Heart left ventricle (tissue), 13 donors: ENCODE measurements at regions not wholly inside any gene's neighbourhood (a gene's known extent, or its start where the extent isn't known, plus 50 kb on each side); places are given as distances from the start of the nearest gene placed in this dataset.

Experiments
- POLR2A ChIP-seq, 2 donors: fragments of 450-650 bp; IDR thresholded peaks; one replicate each; pipeline ENCODE4 v1.6.1; 2017; ENCODE audit warnings: antibody characterized with exemption in 2 of 2, mild to moderate bottlenecking in 2 of 2, moderate library complexity in 2 of 2
- TF ChIP-seq, protein P1 (sequence below), 12 donors: fragments of 200-600 bp; sonication (generic) in 4 of 12; IDR thresholded peaks; one replicate each; pipeline versions ENCODE4 v1.5.0 to v1.8.0; 2018 to 2022; ENCODE audit warnings: antibody characterized with exemption in 12 of 12, mild to moderate bottlenecking in 5 of 12
- donor health status: ischemic (EF 13 %, LVEDD 7.1; RV severe dilation, severe dysfunction).
- donor health status: DM: no; HTN: yes; CAD: no.
- donor health status: DM: no; HTN: no; CAD: no.
- donor health status: ischemic (EF 25% LVEDD 6.9; RV normal size, moderate dysfunction).
- donor health status: ischemic (EF 25% LVEDD 5.7; RV mildly dilated, moderate dysfunction).
- donor health status: ischemic (EF 35%, LVEDD 5.7; RV mildly dilated, moderate dysfunction).
- donor health status: nonischemic (EF 11% LVEDD 7.7; RV severe dilation, severe dysfunction).
- donor health status: DM: yes; HTN: yes; CAD: no.
- donor health status: PGD.
- donor health status: ischemic (EF 29% LVEDD 5.4; RV normal size, mild dysfunction).
- donor health status: nonischemic (EF 23%, LVEDD 6.1; RV moderate dilation, normal function).

DNA sequence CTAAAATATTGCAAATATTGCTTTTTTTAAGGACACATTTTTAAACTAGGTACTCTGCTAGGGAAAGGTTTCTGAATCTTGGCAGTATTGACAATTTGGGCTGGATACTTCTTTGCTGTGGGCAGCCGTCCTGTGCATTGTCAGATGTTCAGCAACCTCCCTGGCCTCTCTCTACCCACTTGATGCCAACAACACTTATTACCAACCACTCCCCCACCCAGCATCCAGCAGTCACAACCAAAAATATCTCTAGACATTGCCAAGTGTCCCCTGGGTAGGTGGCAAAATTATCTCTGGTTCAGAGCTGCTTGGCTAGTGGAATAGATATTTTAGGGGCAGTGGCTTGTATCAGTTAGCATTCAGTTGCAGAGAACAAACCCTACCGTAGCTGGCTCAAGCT, 114.3 kb upstream of the PNPT1 start:
- TF ChIP-seq, protein P1, sequence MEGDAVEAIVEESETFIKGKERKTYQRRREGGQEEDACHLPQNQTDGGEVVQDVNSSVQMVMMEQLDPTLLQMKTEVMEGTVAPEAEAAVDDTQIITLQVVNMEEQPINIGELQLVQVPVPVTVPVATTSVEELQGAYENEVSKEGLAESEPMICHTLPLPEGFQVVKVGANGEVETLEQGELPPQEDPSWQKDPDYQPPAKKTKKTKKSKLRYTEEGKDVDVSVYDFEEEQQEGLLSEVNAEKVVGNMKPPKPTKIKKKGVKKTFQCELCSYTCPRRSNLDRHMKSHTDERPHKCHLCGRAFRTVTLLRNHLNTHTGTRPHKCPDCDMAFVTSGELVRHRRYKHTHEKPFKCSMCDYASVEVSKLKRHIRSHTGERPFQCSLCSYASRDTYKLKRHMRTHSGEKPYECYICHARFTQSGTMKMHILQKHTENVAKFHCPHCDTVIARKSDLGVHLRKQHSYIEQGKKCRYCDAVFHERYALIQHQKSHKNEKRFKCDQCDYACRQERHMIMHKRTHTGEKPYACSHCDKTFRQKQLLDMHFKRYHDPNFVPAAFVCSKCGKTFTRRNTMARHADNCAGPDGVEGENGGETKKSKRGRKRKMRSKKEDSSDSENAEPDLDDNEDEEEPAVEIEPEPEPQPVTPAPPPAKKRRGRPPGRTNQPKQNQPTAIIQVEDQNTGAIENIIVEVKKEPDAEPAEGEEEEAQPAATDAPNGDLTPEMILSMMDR (IDR thresholded peaks at IDR 0.05): no peak
- TF ChIP-seq POLR2A (IDR thresholded peaks at IDR 0.05): no peak
